Lower leg skin (tissue), 3 donors: ENCODE measurements at regions not wholly inside any gene's neighbourhood (a gene's known extent, or its start where the extent isn't known, plus 50 kb on each side); places are given as distances from the start of the nearest gene placed in this dataset.

Source experiments
- POLR2A ChIP-seq, 2 donors: fragments of 450-650 bp; IDR thresholded peaks; one replicate each; pipeline ENCODE4 v1.6.1; 2016 to 2017; ENCODE audit warnings: antibody characterized with exemption in 2 of 2, mild to moderate bottlenecking in 1 of 2, moderate library complexity in 1 of 2
- TF ChIP-seq, protein P1 (sequence below), 3 donors: fragments of 450-650 bp; IDR thresholded peaks; one replicate each; pipeline ENCODE4 v1.5.1; 2016; ENCODE audit warnings: antibody characterized with exemption in 3 of 3, mild to moderate bottlenecking in 3 of 3, moderate library complexity in 2 of 3

DNA sequence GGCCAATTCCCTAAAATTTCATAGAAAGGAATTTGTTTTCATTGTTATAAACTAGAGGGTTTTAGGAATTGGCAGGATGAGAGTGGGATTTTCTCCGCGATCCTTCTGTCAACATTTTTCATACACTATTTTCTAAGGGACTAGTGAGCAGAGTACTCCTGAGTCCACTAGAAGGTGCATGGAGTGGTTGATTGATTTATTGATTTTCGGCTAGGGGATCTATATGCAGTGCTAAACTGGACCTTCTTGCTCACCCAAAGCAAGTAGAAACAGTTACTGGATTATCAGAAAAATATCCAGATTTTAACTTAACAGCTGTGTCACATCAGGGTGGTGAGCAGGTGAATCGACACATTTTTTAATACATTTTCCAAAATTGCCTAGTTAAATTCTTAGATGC is 159.9 kb upstream of the DTNA start:
- TF ChIP-seq, protein P1, sequence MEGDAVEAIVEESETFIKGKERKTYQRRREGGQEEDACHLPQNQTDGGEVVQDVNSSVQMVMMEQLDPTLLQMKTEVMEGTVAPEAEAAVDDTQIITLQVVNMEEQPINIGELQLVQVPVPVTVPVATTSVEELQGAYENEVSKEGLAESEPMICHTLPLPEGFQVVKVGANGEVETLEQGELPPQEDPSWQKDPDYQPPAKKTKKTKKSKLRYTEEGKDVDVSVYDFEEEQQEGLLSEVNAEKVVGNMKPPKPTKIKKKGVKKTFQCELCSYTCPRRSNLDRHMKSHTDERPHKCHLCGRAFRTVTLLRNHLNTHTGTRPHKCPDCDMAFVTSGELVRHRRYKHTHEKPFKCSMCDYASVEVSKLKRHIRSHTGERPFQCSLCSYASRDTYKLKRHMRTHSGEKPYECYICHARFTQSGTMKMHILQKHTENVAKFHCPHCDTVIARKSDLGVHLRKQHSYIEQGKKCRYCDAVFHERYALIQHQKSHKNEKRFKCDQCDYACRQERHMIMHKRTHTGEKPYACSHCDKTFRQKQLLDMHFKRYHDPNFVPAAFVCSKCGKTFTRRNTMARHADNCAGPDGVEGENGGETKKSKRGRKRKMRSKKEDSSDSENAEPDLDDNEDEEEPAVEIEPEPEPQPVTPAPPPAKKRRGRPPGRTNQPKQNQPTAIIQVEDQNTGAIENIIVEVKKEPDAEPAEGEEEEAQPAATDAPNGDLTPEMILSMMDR (IDR thresholded peaks at IDR 0.05): no peak
- no peak for TF ChIP-seq POLR2A (IDR thresholded peaks at IDR 0.05)
